ENCODE measurements at regions not wholly inside any gene's neighbourhood (a gene's known extent, or its start where the extent isn't known, plus 50 kb on each side); places are given as distances from the start of the nearest gene placed in this dataset.

- no peak for TF ChIP-seq CTCF (IDR thresholded peaks at IDR 0.05; ENCODE audit: control extremely low read depth, extremely low read depth, low read depth, missing control alignments)
- DNase-seq (ENCODE audit: extremely low spot score) = no peak
- ChIA-PET POLR2A (no interaction called here), CTCF (no interaction called here)
Observed at GRCh38 chr12:84562331-84562730, 350.3 kb downstream of the SLC6A15 start.

DNA sequence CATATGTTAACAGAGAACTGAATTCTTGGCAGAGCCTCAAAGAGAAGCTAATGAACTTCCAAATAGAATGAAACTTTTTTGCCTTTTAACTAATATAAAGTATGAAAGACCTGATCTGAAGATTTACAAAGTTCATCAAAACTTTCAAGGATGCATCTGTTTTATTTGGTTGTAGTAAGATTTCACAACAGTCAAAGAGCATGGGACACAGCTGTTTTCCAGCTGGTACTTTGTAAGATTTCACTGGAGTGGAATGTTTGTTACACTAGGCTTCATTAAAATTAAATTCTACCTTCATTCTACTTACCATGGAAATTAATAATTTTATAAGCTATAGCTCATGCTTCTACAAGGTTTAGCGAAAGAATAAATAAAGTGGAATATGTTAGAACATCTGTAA lies 351.2 kb downstream of the SLC6A15 start:
- CTCF ChIA-PET = no interaction called here
- DNase-seq (ENCODE audit: extremely low spot score) = no peak
- TF ChIP-seq CTCF (IDR thresholded peaks at IDR 0.05; ENCODE audit: control extremely low read depth, extremely low read depth, low read depth, missing control alignments) = no peak
- POLR2A ChIA-PET = no interaction called here

GRCh38 chr12:84554199-84554723 lies 358.3 kb downstream of the SLC6A15 start:
- no peak for DNase-seq (ENCODE audit: extremely low spot score)
- POLR2A ChIA-PET = no interaction called here
- no peak for TF ChIP-seq CTCF (IDR thresholded peaks at IDR 0.05; ENCODE audit: control extremely low read depth, extremely low read depth, low read depth, missing control alignments)
- CTCF ChIA-PET = no interaction called here

DNA sequence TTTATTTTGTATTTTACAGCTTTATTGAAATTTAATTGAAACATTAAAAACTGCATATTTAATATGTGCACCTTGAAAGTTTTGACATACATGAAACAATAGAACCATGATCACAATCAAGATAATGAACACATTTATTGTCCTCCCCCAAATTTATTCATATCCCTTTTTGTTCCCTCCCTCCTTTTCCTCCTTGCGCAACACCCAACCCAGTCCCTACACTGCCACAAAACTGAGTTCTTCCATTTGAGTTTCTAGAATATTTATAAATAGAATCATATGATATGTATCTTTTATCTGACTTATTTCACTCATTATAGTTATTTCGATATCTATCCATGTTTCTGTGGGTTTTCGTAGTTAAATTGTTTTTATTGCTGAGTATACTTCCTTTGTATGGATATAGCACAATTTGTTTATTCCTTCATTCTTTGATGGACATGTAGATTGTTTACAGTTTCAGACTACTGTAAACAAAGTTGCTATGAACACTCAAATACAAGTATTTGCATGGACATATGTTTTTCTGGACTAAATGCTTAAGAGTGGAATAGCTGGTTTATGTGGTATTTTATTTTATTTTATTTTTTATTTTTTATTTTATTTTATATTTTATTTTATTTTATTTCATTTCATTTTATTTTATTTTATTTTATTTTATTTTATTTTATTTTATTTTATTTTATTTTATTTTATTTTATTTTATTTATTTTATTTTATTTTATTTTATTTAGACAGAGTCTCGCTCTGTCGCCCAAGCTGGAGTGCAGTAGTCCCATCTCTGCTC lies 359.1 kb downstream of the SLC6A15 start:
- no peak for DNase-seq (ENCODE audit: extremely low spot score)
- no peak for TF ChIP-seq CTCF (IDR thresholded peaks at IDR 0.05; ENCODE audit: control extremely low read depth, extremely low read depth, low read depth, missing control alignments)
- POLR2A ChIA-PET = no interaction called here
- CTCF ChIA-PET = no interaction called here

DNA sequence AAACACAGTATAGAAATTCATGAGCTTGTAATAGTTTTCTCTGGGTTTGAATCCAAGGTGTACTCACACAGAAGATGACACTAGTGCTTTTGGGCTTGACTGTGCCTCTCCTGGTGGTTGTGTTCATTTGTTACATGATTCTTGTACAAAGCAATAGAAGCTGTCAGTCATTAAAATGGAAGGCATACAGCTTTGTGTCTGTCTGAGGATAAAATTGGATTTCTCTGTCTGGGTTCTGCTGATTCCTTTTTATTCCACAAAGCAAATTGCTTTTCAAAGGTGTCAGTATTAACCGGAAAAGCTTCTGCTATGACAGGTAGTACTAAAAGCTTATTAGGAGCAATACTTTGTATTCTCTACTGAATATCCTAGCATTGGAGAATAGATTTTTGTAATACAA lies 361.2 kb downstream of the SLC6A15 start:
- TF ChIP-seq CTCF (IDR thresholded peaks at IDR 0.05; ENCODE audit: control extremely low read depth, extremely low read depth, low read depth, missing control alignments) = no peak
- ChIA-PET CTCF (no interaction called here), POLR2A (no interaction called here)
- DNase-seq (ENCODE audit: extremely low spot score) = no peak

- no peak for TF ChIP-seq CTCF (IDR thresholded peaks at IDR 0.05; ENCODE audit: control extremely low read depth, extremely low read depth, low read depth, missing control alignments)
- ChIA-PET POLR2A (no interaction called here), CTCF (no interaction called here)
- no peak for DNase-seq (ENCODE audit: extremely low spot score)
Observed at GRCh38 chr12:84550518-84550917, 362.1 kb downstream of the SLC6A15 start.

Data from GM10248 (cell line).